ENCODE measurements at regions not wholly inside any gene's neighbourhood (a gene's known extent, or its start where the extent isn't known, plus 50 kb on each side); places are given as distances from the start of the nearest gene placed in this dataset.

- TF ChIP-seq KLF13 (tag; IDR thresholded peaks at IDR 0.05; ENCODE audit: borderline replicate concordance, low read depth), result no peak
- TF ChIP-seq ZSCAN29 (IDR thresholded peaks at IDR 0.05), result no peak
- TF ChIP-seq NR3C1 (CRISPR knock-in tag; IDR thresholded peaks at IDR 0.05), result no peak
- no peak for TF ChIP-seq RAD21 (CRISPR knock-in tag; conservative IDR thresholded peaks at IDR 0.05 in 1 of 2, IDR thresholded peaks at IDR 0.05 in 1 of 2)
- no peak for TF ChIP-seq MTA1 (IDR thresholded peaks at IDR 0.05; ENCODE audit: borderline replicate concordance)
- TF ChIP-seq ZNF444 (CRISPR knock-in tag; IDR thresholded peaks at IDR 0.05), result no peak
- TF ChIP-seq ELK1 (CRISPR knock-in tag; IDR thresholded peaks at IDR 0.05), result no peak
- TF ChIP-seq EZH2 (IDR thresholded peaks at IDR 0.05; ENCODE audit: borderline replicate concordance, low read depth, low read length), result no peak
- TF ChIP-seq FOXP1 (CRISPR knock-in tag; IDR thresholded peaks at IDR 0.05), result no peak
- no peak for TF ChIP-seq IFI16 (CRISPR knock-in tag; IDR thresholded peaks at IDR 0.05)
- no peak for TF ChIP-seq GABPB1 (CRISPR knock-in tag; IDR thresholded peaks at IDR 0.05)
- TF ChIP-seq MLX (CRISPR knock-in tag; conservative IDR thresholded peaks at IDR 0.05), result no peak
- no peak for TF ChIP-seq ZNF449 (CRISPR knock-in tag; IDR thresholded peaks at IDR 0.05)
- TF ChIP-seq CCNT2 (IDR thresholded peaks at IDR 0.05; ENCODE audit: borderline replicate concordance, extremely low read depth, insufficient read length, low read depth, low read length), result no peak
Observed at GRCh38 chr1:186740324-186740723, 60.1 kb upstream of the PTGS2 start.

Measured in K562 (cell line).